ENCODE measurements at regions not wholly inside any gene's neighbourhood (a gene's known extent, or its start where the extent isn't known, plus 50 kb on each side); places are given as distances from the start of the nearest gene placed in this dataset.

DNA sequence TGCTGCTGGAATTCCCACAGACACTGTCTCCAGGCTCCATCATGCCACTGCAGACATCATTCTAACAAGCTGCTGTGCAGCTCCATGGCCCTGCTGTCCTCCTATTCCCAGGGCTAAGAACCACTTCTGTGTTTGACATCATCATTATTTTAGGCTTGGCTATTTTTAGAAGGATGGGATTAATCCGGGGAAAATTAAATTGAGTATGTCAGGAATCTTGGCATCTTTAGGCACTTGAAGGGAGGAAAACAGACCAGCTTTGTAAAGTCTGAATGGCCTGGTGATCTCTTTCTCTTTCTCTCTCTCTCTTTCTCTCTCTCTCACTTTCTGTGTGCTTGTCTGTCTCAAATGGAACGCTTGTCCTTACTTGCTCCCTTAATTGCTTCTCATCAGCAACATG, 568.3 kb upstream of the FLRT2 start:
- Histone ChIP-seq H3K4me3 (ENCODE audit: low read depth, low read length) (no peak overlapping the region), H3K27me3 (ENCODE audit: control insufficient read depth, insufficient read depth, low read length) (no peaks in the 10 kb centered on the region), H3K36me3 (ENCODE audit: control insufficient read depth, insufficient read depth, low read length) (no peaks in the 10 kb centered on the region)
- TF ChIP-seq, protein P1, sequence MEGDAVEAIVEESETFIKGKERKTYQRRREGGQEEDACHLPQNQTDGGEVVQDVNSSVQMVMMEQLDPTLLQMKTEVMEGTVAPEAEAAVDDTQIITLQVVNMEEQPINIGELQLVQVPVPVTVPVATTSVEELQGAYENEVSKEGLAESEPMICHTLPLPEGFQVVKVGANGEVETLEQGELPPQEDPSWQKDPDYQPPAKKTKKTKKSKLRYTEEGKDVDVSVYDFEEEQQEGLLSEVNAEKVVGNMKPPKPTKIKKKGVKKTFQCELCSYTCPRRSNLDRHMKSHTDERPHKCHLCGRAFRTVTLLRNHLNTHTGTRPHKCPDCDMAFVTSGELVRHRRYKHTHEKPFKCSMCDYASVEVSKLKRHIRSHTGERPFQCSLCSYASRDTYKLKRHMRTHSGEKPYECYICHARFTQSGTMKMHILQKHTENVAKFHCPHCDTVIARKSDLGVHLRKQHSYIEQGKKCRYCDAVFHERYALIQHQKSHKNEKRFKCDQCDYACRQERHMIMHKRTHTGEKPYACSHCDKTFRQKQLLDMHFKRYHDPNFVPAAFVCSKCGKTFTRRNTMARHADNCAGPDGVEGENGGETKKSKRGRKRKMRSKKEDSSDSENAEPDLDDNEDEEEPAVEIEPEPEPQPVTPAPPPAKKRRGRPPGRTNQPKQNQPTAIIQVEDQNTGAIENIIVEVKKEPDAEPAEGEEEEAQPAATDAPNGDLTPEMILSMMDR (IDR thresholded peaks at IDR 0.05; ENCODE audit: insufficient read depth, low read length, poor library complexity, severe bottlenecking) = no peak
- no peak for DNase-seq (ENCODE audit: low read depth)

DNA sequence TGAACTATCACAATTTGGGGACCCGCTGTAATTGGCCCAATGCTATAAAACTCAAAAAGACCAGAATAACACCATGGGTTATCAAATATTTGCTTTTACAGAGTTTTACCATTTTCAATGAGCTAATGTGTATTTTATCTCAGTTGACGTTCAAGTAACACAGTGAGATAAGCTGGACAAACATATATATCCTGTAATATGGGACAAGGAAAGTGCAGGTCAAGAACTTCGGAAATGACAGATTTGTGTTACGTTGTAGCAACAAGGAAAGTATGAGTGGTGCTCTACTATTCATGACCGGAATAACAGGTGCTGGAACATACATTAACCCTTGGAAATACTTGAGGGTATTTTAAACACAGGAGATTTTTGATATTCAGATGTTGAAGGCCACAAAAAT, 566.4 kb upstream of the FLRT2 start:
- Histone ChIP-seq H3K36me3 (ENCODE audit: control insufficient read depth, insufficient read depth, low read length) (no peaks in the 10 kb centered on the region), H3K27me3 (ENCODE audit: control insufficient read depth, insufficient read depth, low read length) (no peaks in the 10 kb centered on the region), H3K4me3 (ENCODE audit: low read depth, low read length) (no peak overlapping the region)
- TF ChIP-seq, protein P1 (IDR thresholded peaks at IDR 0.05; ENCODE audit: insufficient read depth, low read length, poor library complexity, severe bottlenecking) = no peak
- no peak for DNase-seq (ENCODE audit: low read depth)

DNA sequence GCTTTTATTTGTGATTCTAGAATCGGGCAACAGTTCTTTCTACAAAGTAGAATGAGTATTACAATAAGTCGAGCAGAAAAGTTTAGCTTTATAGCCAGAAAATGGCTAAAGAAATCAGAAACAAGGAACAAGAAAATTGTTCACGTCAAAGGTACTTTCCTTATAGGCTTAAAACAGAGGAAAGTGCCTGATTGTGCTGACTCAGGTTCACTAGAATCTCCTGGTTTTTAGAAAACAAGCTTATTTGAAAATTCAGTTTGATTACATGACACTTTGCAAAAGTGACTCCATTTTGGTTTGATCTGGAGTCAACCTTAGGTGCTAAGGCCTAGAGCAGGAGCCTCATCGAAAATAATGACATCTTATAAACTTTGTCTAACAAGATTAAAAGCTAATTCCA, 564.7 kb upstream of the FLRT2 start:
- TF ChIP-seq, protein P1 (IDR thresholded peaks at IDR 0.05; ENCODE audit: insufficient read depth, low read length, poor library complexity, severe bottlenecking) = no peak
- H3K27me3 ChIP-seq (ENCODE audit: control insufficient read depth, insufficient read depth, low read length) = no peaks in the 10 kb centered on the region
- no peak for DNase-seq (ENCODE audit: low read depth)
- H3K4me3 ChIP-seq (ENCODE audit: low read depth, low read length) = no peak overlapping the region
- no peaks in the 10 kb centered on the region for H3K36me3 ChIP-seq (ENCODE audit: control insufficient read depth, insufficient read depth, low read length)

DNA sequence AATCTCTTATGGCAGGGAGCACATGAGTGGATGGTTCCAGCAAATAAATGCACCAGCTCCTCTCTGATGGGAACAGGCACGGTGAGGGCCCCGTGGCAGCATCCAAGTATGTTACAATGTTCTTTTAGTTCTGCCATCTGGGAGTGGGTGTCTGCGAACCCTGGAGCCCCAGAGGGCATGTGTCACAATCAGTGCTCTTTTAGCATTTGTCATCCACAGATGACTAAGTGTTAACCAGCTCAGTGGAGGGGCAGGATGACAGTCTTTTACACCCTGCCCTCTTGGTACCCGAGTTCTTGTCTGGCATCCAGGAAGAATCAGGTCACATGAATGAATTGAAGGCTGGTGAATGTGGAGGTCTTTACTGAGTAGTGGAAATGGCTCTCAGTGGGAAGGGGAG, 560.4 kb upstream of the FLRT2 start:
- TF ChIP-seq, protein P1 (IDR thresholded peaks at IDR 0.05; ENCODE audit: insufficient read depth, low read length, poor library complexity, severe bottlenecking) = no peak
- H3K27me3 ChIP-seq (ENCODE audit: control insufficient read depth, insufficient read depth, low read length) = no peaks in the 10 kb centered on the region
- H3K4me3 ChIP-seq (ENCODE audit: low read depth, low read length) = no peak overlapping the region
- H3K36me3 ChIP-seq (ENCODE audit: control insufficient read depth, insufficient read depth, low read length) = no peaks in the 10 kb centered on the region
- DNase-seq (ENCODE audit: low read depth) = no peak

DNA sequence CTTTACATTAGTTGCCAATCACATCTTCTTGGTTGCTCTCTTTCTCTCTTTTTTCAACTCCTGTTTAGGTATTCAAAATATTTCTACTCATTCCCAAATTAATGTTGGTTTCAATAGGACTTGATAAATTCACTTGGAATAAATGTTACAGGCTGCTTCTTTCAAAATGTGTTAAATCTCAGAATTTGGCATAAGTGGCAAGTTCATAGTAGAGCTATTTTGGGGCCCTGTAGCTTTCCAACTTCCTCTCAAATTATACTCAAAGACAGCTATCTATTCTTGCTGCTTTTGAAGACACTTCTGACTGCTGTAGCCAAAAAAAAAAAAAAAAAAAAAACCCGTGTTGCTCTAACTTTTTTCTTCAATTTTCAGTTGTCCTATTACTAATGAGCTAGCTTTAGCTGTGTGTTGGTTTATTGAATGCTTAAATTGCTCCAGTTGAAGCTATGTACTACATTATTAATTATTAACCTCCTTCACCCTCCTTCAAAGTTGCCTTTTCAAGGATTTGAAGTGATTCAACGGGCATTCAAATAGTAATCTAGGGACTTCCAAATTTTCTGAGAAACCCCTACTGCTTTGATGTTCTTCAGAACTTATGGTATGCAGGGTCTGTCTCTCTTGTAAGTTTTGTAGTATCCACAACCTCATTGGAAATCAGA, 554.6 kb upstream of the FLRT2 start:
- peak; percentile 19 for DNase-seq (ENCODE audit: low read depth)
- TF ChIP-seq, protein P1 (IDR thresholded peaks at IDR 0.05; ENCODE audit: insufficient read depth, low read length, poor library complexity, severe bottlenecking) = no peak
- Histone ChIP-seq H3K36me3 (ENCODE audit: control insufficient read depth, insufficient read depth, low read length) (no peaks in the 10 kb centered on the region), H3K4me3 (ENCODE audit: low read depth, low read length) (no peak overlapping the region), H3K27me3 (ENCODE audit: control insufficient read depth, insufficient read depth, low read length) (no peaks in the 10 kb centered on the region)

DNA sequence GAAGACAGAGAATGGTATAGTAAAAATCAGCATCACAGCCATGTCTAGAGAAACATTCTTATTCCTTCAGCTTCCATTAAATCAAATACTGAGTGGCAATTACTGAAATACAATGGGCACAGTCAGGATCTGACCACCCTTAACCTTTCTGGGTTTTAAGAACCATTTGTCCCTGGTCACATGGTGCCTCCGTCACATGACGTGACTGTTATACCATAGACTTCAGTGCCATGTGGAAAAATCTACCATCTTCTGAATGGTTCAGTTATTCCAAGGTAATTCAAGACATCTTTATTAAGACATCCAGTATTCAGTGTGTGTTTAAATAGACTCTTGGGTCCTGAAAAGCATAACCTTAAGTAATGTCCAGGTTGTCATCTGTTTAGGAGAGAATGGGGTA, 553.1 kb upstream of the FLRT2 start:
- TF ChIP-seq, protein P1 (IDR thresholded peaks at IDR 0.05; ENCODE audit: insufficient read depth, low read length, poor library complexity, severe bottlenecking) = no peak
- no peak for DNase-seq (ENCODE audit: low read depth)

More for the DNA sequence above, 553.1 kb upstream of the FLRT2 start:
- Histone ChIP-seq H3K36me3 (ENCODE audit: control insufficient read depth, insufficient read depth, low read length) (no peaks in the 10 kb centered on the region), H3K27me3 (ENCODE audit: control insufficient read depth, insufficient read depth, low read length) (no peaks in the 10 kb centered on the region), H3K4me3 (ENCODE audit: low read depth, low read length) (no peak overlapping the region)

All from kidney epithelial cell (primary cell).